A673 (cell line): ENCODE measurements at regions not wholly inside any gene's neighbourhood (a gene's known extent, or its start where the extent isn't known, plus 50 kb on each side); places are given as distances from the start of the nearest gene placed in this dataset.

Source experiments
- EZH2 ChIP-seq: fragments of 200-600 bp; sonication (generic); IDR thresholded peaks from 2 replicates; pipeline ENCODE4 v1.6.1; 2017; ENCODE audit warnings: borderline replicate concordance, low read depth, mild to moderate bottlenecking, mixed read lengths, antibody characterized with exemption, low read length; ENCODE audit not compliant: poor library complexity, severe bottlenecking
- TF ChIP-seq, protein P1 (sequence below): fragments of 300-800, 200-600 bp; sonication (generic); conservative IDR thresholded peaks from 2 replicates; pipeline ENCODE4 v1.5.1; 2017; ENCODE audit warnings: low read depth, mild to moderate bottlenecking, antibody characterized with exemption, low read length, moderate library complexity, mixed read lengths

DNA sequence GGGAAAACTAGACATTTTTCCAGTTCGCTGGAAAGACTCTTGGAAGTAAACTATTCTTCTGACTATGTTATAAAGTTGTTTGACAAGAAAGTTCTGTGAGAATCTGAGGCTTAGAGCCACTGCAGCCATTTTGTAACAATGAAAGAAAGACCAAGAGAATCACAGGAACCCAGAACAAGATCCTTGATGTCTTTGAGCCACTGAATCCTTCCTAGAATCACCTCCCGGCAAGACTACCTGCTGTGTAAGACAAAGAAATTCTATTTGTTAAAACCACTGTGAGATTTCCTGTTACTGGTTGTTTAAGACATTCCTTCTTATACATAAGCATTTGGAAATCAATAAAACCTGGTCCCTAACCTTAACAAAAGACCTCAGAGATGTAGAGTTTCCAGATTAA, 175.7 kb upstream of the RASGEF1B start:
- TF ChIP-seq, protein P1, sequence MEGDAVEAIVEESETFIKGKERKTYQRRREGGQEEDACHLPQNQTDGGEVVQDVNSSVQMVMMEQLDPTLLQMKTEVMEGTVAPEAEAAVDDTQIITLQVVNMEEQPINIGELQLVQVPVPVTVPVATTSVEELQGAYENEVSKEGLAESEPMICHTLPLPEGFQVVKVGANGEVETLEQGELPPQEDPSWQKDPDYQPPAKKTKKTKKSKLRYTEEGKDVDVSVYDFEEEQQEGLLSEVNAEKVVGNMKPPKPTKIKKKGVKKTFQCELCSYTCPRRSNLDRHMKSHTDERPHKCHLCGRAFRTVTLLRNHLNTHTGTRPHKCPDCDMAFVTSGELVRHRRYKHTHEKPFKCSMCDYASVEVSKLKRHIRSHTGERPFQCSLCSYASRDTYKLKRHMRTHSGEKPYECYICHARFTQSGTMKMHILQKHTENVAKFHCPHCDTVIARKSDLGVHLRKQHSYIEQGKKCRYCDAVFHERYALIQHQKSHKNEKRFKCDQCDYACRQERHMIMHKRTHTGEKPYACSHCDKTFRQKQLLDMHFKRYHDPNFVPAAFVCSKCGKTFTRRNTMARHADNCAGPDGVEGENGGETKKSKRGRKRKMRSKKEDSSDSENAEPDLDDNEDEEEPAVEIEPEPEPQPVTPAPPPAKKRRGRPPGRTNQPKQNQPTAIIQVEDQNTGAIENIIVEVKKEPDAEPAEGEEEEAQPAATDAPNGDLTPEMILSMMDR = no peak
- no peak for TF ChIP-seq EZH2
